ENCODE measurements at regions not wholly inside any gene's neighbourhood (a gene's known extent, or its start where the extent isn't known, plus 50 kb on each side); places are given as distances from the start of the nearest gene placed in this dataset.
"Not testable (repeated sequence)": the region's sequence is repeated elsewhere in the genome, so short reads cannot be mapped to it uniquely, and the experiment has no call there.

DNA sequence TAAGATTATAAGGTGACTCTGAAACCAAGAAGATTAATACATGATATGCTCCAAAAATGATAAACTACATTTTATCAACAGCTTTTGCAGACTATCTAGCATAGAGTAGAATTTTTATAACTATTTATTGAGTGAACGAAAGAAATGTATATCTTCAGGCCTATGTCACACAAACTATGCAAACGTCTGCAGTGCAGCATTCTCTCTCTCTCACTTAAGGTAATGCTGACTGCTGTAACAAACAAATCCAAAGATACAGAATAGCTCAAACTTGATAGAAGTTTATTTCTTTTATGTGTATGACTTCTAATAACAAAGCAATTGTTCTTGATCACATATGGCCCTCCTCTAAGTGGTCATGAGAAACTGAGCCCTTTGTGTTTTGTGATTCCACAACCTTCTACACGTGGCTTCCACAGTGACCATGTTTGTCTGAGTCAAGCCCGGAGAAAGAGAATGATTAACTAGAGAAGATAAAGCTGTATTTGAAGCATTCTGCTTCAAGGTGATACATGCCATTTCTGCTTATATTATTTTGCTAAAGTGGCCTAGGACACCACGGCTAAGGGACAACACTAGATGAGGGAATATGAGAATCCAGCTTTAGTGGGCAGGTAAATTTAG is 1352.7 kb upstream of the TMEM132C start:
- DNase-seq (ENCODE audit: low read depth in 2 of 2, low spot score in 1 of 2), result no peak

DNA sequence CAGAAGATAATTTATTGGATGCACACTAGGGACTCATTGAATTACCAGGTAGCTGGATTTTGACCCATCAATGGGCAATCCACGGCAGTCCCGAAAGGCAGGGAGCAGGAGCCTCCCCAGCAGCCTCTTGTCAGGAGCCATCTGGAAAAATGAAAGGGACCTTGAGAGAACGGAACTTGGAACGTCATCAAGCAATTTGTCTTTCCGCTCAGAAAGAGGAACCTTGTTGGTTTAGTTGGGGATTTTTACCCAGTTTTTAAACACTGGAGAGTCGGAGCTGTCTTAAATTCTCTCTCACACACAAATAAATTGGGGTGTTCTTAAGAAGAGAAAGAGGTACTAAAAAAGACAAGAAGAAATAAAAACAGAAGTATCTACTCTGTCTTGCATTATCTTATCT is 1351.7 kb upstream of the TMEM132C start:
- DNase-seq (ENCODE audit: low read depth in 2 of 2, low spot score in 1 of 2), result no peak

DNA sequence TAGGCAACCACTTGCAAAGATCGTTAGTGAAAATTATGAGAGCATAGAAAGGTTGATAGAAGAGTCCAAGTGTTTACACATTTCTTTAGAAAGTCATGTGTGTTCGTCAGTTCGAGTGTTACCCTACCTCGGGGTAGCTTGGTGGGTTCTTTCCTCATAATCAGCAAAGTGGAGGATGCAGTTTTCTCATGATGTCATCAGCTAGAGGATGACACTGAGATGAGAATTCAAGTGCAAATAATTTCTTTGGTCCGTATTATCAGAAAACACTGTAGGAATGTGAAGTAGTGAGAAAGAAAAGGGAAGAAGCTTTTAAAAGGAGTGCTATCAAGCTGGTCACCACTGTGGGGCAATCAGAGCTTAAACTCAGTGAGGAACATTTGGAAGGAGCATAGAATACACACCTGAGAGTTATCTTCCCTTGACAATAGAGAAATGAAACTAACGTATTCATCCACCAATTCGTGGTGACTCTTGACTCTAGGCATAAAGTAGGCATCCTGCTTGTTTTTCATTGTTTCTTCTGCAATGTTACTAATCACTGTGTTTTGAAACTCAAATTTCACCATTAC is 1340.9 kb upstream of the TMEM132C start:
- DNase-seq (ENCODE audit: low read depth in 2 of 2, low spot score in 1 of 2), result no peak

DNA sequence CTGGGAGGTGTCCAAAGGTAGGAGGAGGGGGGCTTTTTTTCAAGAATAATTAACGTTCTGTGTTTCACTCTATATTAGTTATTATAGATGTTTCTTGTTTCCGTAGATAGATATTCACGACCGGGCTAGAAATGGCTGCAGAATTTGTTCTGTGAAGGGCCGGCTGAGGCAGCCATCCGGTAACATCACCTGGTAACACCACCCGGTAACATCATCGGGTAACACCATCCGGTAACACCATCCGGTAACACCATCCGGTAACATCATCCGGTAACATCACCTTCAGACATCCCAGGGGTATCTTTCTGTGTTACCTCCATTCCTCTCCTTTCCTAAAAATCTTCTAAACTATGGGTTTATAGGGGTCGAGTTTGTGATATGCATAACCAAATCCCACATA is 1336.7 kb upstream of the TMEM132C start:
- DNase-seq (ENCODE audit: low read depth in 2 of 2, low spot score in 1 of 2), result no peak

DNA sequence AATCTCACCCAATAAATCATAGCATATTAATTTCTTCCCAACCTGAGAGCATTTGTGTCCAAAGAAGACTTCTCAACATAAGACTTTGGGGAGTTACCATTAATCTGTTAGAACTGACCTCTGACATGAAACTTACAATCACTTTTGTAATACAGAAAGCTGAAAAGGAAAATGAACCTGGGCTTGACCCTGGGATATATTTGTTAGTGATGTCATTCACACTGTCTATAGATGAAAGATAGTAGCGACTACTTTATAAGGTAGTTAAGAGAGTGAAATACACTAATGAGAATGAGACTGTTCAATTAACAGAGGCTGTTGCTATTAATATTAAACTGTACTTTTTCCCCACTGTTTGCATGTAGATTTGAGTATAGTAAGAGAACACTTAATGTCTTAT is 1334.8 kb upstream of the TMEM132C start:
- DNase-seq (ENCODE audit: low read depth in 2 of 2, low spot score in 1 of 2), result no peak

DNA sequence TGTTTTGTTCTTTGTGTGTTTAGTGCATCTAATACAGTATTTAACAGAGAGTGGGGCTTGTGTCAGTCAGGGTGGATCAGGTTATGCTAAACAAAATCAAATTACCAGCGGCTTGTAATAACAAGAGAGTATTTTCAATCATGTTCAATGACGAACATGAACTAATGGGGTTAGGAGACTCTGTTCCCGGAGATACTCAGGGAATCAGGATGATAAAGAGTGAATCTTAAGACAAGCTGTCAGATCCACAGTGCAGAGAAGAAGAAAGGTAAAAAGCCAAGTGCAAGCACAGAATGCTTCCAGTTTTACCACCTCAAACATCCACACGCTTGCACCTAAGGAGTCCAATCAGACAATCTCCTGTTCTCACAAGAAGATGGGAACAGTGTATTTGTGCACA is 1331.5 kb upstream of the TMEM132C start:
- DNase-seq (ENCODE audit: low read depth in 2 of 2, low spot score in 1 of 2), result no peak

DNA sequence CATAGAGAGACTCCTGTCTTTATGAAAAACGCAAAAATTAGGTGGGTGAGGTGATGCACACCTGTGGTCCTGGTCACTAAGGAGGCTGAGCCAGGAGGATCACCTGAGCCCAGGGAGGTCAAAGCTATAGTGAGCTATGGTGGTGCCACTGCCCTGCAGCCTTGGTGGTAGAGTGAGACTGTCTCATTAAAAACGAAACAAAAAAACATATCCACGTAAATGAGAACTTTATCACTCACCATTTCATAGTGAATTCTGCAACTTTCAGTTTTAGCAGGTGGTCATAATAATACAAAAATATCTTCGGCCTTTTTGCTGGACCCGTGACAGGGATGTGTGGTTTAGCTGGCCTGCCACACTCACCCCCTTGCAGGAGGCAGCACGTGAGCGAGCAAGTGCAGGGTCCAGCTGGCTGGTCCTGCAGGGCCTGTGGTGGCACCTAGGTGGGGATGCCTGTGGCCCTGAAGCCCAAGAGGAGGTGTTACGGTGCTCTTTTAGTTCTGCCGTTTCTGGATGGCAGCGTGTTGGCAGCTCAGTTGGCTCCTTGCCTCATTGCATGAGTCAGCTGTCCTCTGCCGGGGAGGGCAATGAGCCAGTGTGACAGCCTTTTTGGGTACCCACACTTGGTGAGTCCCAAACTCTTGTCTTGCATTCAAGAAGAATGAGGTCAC is 1330.7 kb upstream of the TMEM132C start:
- no peak for DNase-seq (ENCODE audit: low read depth in 2 of 2, low spot score in 1 of 2)

DNA sequence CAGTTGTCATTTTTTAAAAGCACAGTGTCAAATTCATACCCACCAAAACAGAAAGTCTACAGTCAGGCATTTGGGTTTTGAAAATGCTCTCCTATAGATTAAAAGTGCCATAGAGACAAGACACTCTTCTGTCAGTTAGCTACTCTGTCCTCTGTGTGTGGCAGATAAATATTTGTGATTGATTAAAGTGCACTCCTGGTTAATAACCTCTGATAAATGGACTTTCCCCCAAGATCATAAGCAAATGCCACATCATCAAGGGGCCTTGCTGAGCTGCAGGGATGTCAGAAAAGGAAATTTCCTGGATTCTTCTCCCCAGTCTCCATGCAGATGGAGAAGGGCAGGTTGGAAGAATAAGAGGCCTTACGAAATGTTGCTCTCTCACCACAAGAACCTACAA is 1329.5 kb upstream of the TMEM132C start:
- no peak for DNase-seq (ENCODE audit: low read depth in 2 of 2, low spot score in 1 of 2)

DNA sequence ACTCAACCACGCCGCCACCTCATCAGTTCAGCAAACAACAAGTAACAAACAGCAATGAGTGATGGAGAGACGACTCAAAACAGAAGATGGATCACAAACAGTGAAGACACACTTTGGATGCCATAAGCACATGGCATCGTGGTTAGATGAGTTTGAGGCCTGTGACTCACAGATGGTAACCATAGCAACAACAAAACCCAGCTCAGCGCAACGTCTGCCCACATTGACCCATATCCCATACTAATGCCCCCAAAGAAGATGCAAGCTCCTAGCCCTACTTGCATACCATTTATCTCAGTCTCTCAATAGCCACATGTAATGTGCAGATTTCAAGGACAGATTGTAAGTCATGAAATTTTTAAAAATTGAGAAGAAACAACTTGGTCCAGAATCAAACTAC is 1322.3 kb upstream of the TMEM132C start:
- no peak for DNase-seq (ENCODE audit: low read depth in 2 of 2, low spot score in 1 of 2)

DNA sequence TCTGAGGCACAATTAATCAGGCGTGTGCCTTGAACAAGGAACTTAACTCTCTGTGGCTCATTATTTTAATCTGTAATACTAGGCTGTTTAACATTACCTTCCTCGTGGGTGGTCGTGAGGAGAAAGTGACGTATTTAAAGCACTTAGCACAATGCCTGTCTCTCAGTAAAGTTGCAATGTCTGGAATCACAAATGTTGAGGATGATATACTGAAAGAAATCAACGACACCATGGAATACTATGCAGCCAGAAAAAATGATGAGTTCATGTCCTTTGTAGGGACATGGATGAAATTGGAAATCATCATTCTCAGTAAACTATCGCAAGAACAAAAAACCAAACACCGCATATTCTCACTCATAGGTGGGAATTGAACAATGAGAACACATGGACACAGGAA is 1320.0 kb upstream of the TMEM132C start:
- not testable (repeated sequence) for DNase-seq (ENCODE audit: low read depth in 2 of 2, low spot score in 1 of 2)

DNA sequence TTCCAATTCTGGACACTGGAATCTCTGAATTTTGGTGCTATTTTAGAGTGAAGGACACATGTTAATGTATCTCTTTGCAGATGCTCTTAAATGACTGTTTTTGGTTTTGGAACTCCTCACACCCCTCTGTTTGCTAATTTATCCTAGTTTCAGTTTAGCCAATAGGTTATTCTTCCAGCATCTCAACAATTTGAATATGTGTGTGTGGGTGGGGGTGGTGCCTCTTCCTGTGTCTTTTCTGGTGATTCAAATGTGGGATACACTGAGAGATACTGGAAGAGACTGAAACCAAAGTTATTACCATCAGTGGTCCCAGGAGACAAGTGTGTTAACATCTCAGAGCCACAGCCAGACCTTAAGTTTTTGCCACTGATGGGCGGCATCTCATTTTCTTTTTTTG is 1317.4 kb upstream of the TMEM132C start:
- DNase-seq (ENCODE audit: low read depth in 2 of 2, low spot score in 1 of 2), result no peak

DNA sequence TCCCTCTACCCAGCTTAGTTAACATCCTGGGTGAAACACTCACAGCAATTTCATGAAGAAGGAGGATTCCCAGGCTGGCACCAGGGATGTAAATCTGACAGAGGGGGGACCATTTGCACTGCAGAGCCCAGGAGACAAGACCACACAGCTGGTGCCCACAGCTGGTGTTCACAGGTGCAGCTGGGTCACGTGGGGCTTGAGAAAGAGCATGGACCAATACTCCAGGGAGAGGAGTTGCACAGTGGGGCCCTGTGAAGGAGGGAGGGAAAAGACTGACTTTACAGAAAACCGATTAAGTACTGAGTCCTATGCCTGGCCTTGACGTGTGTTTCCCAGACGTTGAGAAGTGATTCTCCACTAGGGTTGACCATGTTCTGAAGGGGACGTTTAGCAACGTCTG is 1316.7 kb upstream of the TMEM132C start:
- no peak for DNase-seq (ENCODE audit: low read depth in 2 of 2, low spot score in 1 of 2)

DNA sequence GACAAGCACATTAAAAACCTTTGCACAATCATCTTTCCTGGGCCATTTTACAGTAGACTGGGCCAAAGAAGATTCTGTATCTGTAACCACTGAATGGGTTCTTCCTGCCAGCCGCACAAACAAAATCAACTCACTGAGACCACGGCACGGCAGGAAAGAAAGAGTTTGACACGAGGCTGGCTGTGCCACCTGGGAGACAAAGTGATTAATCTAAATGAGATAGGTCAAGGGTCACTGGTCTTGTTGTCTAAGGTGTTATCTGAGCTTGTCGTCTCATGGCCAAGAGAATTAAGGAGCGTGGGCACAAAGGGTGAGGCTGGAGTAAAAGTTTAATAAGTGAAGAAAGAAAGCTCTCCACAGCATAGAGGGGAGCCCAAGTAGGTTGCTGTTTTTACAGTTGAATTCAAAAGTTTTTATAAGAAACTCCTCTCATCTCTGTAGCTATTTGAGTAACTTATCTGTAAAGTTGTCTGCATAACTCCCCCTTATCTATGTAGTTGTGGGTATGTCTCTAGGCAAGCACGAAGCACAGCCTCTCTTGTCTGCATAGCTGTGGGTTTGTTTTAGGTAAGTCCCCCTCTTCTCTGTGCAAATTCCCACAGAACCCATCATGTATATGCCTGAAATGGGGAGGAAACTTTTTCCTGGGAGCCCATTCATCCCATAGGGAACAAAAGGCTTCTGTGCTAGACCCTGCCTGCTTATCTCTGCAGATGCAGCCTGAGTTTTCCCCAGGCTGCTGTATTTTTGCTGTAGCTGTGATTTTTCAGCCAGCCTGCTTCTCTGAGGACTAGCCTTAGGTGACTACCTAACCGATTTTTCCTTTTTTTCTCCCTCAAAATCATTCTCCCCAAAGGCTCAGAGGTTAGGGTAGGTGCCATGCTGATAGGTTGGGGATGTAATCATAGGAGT is 1314.6 kb upstream of the TMEM132C start:
- DNase-seq (ENCODE audit: low read depth in 2 of 2, low spot score in 1 of 2), result no peak

DNA sequence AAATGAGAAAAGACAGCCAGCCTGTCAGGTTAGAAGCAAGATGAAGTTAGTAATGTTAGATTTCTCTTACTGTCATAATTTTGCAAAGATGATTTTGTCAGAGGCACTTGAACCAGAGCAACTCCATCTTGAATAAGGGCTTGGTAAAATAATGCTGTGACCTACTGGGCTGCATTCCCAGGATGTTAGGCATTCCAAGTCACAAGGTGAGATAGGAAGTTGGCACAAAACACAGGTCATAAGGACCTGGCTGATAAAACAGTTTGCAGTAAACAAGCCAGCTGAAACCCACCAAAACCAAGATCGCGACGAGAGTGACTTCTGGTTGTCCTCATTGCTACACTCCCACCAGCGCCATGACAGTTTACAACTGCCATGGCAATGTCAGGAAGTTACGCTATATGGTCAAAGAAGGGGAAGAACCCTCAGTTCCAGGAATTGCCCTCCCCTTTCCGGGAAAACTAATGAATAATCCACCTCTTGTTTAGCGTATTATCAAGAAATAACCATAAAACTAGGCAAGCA is 1313.5 kb upstream of the TMEM132C start:
- no peak for DNase-seq (ENCODE audit: low read depth in 2 of 2, low spot score in 1 of 2)

DNA sequence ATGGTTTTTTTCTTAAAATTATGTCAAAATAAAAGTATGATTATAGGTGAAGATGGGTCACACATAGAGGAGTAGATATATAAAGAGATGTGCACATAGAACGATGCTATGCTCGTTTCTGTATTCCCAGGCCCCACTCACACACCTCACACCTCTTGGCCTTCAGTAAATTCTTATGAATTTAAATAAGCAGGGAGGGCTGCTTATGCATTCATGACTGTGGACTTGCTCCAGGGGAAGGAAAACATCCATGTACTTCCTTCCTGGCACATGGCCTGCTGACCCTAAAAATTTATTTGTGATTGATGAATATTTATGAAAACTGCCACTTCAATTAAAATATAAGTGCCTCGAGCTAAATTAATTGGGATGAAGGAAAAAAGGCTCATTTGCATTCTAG is 1306.7 kb upstream of the TMEM132C start:
- DNase-seq (ENCODE audit: low read depth in 2 of 2, low spot score in 1 of 2), result no peak

DNA sequence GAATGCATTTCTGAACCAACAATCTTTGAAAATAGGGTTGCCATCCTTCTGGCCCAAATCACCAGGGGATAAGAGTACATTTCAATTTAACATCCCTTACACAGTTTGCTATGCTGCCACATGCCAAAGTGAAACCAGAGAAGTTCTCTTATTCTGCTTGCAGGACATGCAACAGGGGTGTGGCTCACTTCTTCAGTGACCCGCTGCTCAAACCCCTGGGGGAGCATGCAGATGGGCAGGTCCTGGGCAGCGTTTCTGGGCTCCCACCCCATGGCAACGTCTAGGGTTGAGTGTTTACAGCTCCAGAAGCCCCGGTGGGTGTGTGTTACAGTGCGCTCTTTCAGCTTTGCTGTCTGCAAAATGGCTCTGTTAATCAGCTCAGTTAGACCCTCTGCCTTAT is 1306.3 kb upstream of the TMEM132C start:
- DNase-seq (ENCODE audit: low read depth in 2 of 2, low spot score in 1 of 2), result no peak

DNA sequence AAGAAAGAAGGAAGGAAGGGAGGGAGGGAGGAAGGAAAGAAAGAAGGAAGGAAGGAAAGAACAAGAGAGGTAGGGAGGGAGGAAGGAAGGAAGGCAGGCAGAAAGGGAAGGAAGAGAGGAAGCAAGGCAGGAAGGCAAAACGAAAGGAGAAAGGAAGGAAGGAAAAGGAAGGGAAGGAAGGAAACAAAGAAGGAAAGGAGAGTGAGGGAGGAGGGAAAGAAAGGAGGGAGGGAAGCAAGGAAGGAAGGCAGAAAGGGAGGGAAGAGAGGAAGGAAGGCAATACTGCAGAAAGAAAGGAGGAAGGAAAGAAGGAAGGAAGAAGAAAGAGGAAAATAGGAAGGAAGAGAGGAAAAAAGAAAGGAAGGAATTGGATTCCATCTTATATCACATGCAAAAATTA is 1303.1 kb upstream of the TMEM132C start:
- no peak for DNase-seq (ENCODE audit: low read depth in 2 of 2, low spot score in 1 of 2)

DNA sequence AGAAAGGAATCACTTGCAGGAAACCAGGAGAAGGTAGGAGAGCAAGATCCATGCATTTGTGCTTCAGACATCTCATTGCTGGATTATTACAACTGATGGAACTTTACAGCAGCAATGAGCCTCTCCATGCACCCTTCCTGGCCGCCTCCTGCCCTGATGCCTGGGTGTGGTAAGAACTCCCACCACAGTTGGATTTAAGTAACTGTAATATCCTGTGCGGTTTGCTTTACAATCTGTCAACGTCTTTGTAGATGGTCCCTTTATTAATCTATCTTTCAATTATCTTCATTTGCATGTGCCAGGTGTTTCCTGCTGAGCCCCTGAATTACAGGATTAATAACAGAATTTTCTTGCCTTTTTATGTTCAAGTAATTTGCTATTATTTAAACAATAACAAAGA is 1300.5 kb upstream of the TMEM132C start:
- DNase-seq (ENCODE audit: low read depth in 2 of 2, low spot score in 1 of 2), result no peak

DNA sequence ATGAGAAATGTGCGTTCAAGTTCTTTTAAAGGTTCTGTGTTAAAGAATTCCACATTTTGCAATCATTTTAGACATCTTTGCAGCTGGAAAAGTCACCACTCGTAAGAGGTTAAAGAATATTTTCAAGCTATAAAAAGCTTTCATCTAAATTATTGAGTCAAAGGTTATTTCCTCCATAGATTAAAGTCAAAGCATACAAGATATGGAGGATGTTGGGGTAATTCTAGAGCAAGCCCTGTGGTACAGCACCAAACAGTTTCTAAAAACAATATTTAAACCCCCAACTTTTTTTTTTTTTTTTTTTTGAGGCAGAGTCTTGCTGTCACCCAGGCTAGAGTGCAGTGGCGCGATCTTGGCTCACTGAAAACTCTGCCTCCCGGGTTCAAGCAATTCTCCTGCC is 1299.8 kb upstream of the TMEM132C start:
- DNase-seq (ENCODE audit: low read depth in 2 of 2, low spot score in 1 of 2), result no peak

DNA sequence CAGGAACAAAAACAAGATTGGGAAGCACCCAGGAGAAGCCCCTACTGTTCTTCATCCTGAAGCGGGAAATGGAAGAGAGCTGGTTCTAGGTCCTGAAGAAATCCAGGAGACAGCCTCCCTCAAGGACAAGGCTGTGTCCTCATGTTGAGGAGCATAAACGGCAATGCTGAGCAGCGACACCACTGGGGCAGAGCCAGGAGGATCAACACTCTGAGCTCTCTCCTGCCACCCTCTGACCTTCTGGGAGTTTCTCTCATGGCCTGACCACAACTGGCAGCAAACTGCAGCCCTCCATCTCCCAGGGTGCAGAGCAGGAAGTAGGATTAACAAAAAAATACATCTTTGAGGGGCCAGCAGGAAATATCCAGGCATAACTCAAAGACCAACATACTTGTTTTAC is 1292.2 kb upstream of the TMEM132C start:
- DNase-seq (ENCODE audit: low read depth in 2 of 2, low spot score in 1 of 2), result no peak

DNA sequence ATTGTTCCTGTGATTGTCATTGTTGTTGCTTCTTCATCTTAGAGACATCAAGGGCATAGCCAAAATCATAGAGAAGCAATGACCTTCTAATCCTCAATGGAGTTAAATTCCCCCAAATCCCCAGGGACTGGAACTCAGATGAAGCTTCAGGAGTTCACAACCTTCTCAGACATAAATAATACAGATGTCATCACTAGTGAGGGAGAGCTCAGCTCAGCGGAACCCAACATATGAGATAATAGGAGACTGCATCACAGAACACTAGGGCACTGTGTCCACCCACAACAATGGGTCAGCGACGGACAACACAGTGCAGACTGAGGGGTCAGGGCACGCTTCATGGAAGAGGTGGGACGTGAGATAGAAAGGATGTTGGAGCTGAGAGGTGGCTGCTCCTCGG is 1290.4 kb upstream of the TMEM132C start:
- no peak for DNase-seq (ENCODE audit: low read depth in 2 of 2, low spot score in 1 of 2)

DNA sequence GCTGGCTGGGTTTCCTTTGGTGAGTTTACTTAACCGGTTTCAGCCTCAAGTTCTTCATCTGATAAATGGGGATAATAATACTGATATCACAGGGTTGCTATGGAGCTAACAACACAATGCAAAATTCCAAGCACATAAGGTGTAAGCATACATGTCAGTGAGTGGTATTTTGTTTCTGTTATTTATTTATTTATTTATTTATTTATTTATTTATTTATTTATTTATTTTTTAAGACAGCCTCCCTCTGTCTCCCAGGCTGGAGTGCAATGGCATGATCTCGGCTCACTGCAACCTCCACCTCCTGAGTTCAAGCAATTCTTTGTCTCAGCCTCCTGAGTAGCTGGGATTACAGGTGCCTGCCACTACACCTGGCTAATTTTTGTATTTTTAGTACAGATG is 1287.4 kb upstream of the TMEM132C start:
- not testable (repeated sequence) for DNase-seq (ENCODE audit: low read depth in 2 of 2, low spot score in 1 of 2)
